ENCODE measurements at regions not wholly inside any gene's neighbourhood (a gene's known extent, or its start where the extent isn't known, plus 50 kb on each side); places are given as distances from the start of the nearest gene placed in this dataset.

GRCh38 chr3:154568064-154568463, 138.1 kb upstream of the GPR149 start:
- FAIRE-seq (no peak), DNase-seq (no peak)
- Histone ChIP-seq H3K4me3 (ENCODE audit: low read depth in 1 of 3, low read length in 3 of 3) (no peak overlapping the region), H3K27ac (ENCODE audit: low read depth in 1 of 3, low read length in 2 of 3) (no peak overlapping the region), H3K27me3 (ENCODE audit: control insufficient read depth in 3 of 3, insufficient read depth in 3 of 3, low read length in 3 of 3) (no peaks in the 10 kb centered on the region), H3K4me1 (ENCODE audit: control insufficient read depth in 3 of 3, insufficient read depth in 2 of 3, low read depth in 1 of 3, low read length in 2 of 3) (no peaks in the 10 kb centered on the region), H3K9me3 (ENCODE audit: control insufficient read depth in 2 of 2, insufficient read depth in 1 of 2, low read depth in 1 of 2, low read length in 1 of 2) (no peaks in the 10 kb centered on the region), H3K36me3 (ENCODE audit: control insufficient read depth in 3 of 3, insufficient read depth in 2 of 3, low read depth in 1 of 3, low read length in 3 of 3) (no peaks in the 10 kb centered on the region)
- 67 to 80% (median 74%) methylated on average over 3 of the region's 3 CpGs for WGBS, 3 donors

DNA sequence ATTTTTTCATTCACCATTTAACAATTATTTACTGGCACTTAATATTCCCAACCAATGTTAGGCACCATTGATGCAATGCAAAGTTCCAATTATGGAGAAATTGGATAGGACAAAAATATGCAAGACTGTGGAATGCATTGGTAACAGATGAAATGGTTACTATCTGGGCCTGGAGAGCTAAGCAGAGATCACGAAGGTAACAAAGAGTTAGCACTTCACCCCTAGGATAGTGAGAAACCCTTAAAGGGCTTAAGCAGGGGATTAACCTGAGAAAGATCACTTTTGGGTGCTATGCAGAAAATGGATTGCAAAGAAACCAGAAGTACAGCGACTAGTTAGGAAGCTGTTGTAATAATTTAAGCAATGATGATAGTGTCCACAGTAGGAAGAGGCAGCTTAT, 129.6 kb upstream of the GPR149 start:
- no peak for FAIRE-seq
- Histone ChIP-seq H3K27ac (ENCODE audit: low read depth in 1 of 3, low read length in 2 of 3) (no peak overlapping the region), H3K9me3 (ENCODE audit: control insufficient read depth in 2 of 2, insufficient read depth in 1 of 2, low read depth in 1 of 2, low read length in 1 of 2) (no peaks in the 10 kb centered on the region), H3K4me3 (ENCODE audit: low read depth in 1 of 3, low read length in 3 of 3) (no peak overlapping the region), H3K36me3 (ENCODE audit: control insufficient read depth in 3 of 3, insufficient read depth in 2 of 3, low read depth in 1 of 3, low read length in 3 of 3) (no peaks in the 10 kb centered on the region), H3K27me3 (ENCODE audit: control insufficient read depth in 3 of 3, insufficient read depth in 3 of 3, low read length in 3 of 3) (no peaks in the 10 kb centered on the region), H3K4me1 (ENCODE audit: control insufficient read depth in 3 of 3, insufficient read depth in 2 of 3, low read depth in 1 of 3, low read length in 2 of 3) (no peaks in the 10 kb centered on the region)
- DNase-seq, result no peak
- 62 to 72% (median 69%) methylated on average over 2 of the region's 2 CpGs for WGBS, 3 donors

- Histone ChIP-seq H3K4me3 (ENCODE audit: low read depth in 1 of 3, low read length in 3 of 3) (no peak overlapping the region), H3K9me3 (ENCODE audit: control insufficient read depth in 2 of 2, insufficient read depth in 1 of 2, low read depth in 1 of 2, low read length in 1 of 2) (no peaks in the 10 kb centered on the region), H3K27me3 (ENCODE audit: control insufficient read depth in 3 of 3, insufficient read depth in 3 of 3, low read length in 3 of 3) (no peaks in the 10 kb centered on the region), H3K4me1 (ENCODE audit: control insufficient read depth in 3 of 3, insufficient read depth in 2 of 3, low read depth in 1 of 3, low read length in 2 of 3) (no peaks in the 10 kb centered on the region), H3K36me3 (ENCODE audit: control insufficient read depth in 3 of 3, insufficient read depth in 2 of 3, low read depth in 1 of 3, low read length in 3 of 3) (no peaks in the 10 kb centered on the region), H3K27ac (ENCODE audit: low read depth in 1 of 3, low read length in 2 of 3) (no peak overlapping the region)
- FAIRE-seq (no peak), DNase-seq (no peak)
- 17 to 31% (median 25%) methylated on average over 1 of the region's 1 CpG for WGBS, 3 donors
These were observed 122.3 kb upstream of the GPR149 start for GRCh38 chr3:154552338-154552737.

DNA sequence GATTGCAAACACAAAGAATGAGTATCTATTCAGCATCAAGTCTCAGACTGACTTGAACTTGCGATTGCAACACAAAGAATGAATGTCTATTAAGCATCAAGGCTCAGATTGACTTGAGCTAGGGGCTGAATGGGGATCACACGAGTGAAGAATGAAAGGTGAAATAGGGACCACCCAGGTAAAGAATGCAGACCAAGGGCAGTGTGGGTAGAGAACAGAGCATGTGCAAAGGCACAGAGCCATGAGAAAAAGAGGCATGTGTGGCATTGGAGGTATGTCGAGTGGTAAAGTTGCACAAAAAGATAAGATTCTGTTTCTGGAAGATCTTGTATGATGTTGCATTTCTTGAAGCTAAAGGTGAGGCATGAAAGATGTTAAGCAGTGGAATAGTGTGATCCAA, 119.4 kb upstream of the GPR149 start:
- Histone ChIP-seq H3K4me1 (ENCODE audit: control insufficient read depth in 3 of 3, insufficient read depth in 2 of 3, low read depth in 1 of 3, low read length in 2 of 3) (no peaks in the 10 kb centered on the region), H3K4me3 (ENCODE audit: low read depth in 1 of 3, low read length in 3 of 3) (no peak overlapping the region)
- 62 to 68% (median 62%) methylated on average over 3 of the region's 3 CpGs for WGBS, 3 donors

DNA sequence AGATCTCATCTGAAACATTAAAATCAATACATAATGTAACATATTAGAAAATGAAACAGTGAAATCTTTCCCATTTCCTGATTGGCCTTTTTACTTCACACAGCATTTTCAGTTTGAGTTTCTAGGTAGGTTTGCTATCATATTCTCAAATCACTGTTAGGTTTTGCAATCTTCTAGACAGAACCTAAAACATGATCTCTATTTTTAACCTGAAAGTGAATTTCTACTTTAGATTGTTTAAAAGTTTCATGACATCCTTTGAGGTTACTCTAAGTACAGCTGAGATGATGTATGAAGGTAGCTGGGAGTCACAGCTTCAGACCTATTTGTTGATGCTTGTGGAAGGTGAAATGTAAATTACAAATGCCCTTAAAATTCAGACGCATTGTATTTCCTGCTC, 118.4 kb upstream of the GPR149 start:
- DNase-seq, result no peak
- no peak for FAIRE-seq
- no peaks in the 10 kb centered on the region for H3K9me3 ChIP-seq (ENCODE audit: control insufficient read depth in 2 of 2, insufficient read depth in 1 of 2, low read depth in 1 of 2, low read length in 1 of 2)
- no peak overlapping the region for H3K4me3 ChIP-seq (ENCODE audit: low read depth in 1 of 3, low read length in 3 of 3)
- H3K27ac ChIP-seq (ENCODE audit: low read depth in 1 of 3, low read length in 2 of 3), result no peak overlapping the region
- H3K4me1 ChIP-seq (ENCODE audit: control insufficient read depth in 3 of 3, insufficient read depth in 2 of 3, low read depth in 1 of 3, low read length in 2 of 3), result no peaks in the 10 kb centered on the region
- H3K36me3 ChIP-seq (ENCODE audit: control insufficient read depth in 3 of 3, insufficient read depth in 2 of 3, low read depth in 1 of 3, low read length in 3 of 3), result no peaks in the 10 kb centered on the region
- 71 to 78% (median 71%) methylated on average over 1 of the region's 1 CpG for WGBS, 3 donors
- H3K27me3 ChIP-seq (ENCODE audit: control insufficient read depth in 3 of 3, insufficient read depth in 3 of 3, low read length in 3 of 3), result no peaks in the 10 kb centered on the region

More for the DNA sequence above, 119.4 kb upstream of the GPR149 start:
- no peaks in the 10 kb centered on the region for H3K27me3 ChIP-seq (ENCODE audit: control insufficient read depth in 3 of 3, insufficient read depth in 3 of 3, low read length in 3 of 3)
- DNase-seq, result no peak
- no peaks in the 10 kb centered on the region for H3K36me3 ChIP-seq (ENCODE audit: control insufficient read depth in 3 of 3, insufficient read depth in 2 of 3, low read depth in 1 of 3, low read length in 3 of 3)
- no peak overlapping the region for H3K27ac ChIP-seq (ENCODE audit: low read depth in 1 of 3, low read length in 2 of 3)
- H3K9me3 ChIP-seq (ENCODE audit: control insufficient read depth in 2 of 2, insufficient read depth in 1 of 2, low read depth in 1 of 2, low read length in 1 of 2), result no peaks in the 10 kb centered on the region
- no peak for FAIRE-seq

- H3K9me3 ChIP-seq (ENCODE audit: control insufficient read depth in 2 of 2, insufficient read depth in 1 of 2, low read depth in 1 of 2, low read length in 1 of 2), result no peaks in the 10 kb centered on the region
- 67 to 74% (median 72%) methylated on average over 3 of the region's 3 CpGs for WGBS, 3 donors
- no peaks in the 10 kb centered on the region for H3K4me1 ChIP-seq (ENCODE audit: control insufficient read depth in 3 of 3, insufficient read depth in 2 of 3, low read depth in 1 of 3, low read length in 2 of 3)
- no peak overlapping the region for H3K4me3 ChIP-seq (ENCODE audit: low read depth in 1 of 3, low read length in 3 of 3)
- H3K27me3 ChIP-seq (ENCODE audit: control insufficient read depth in 3 of 3, insufficient read depth in 3 of 3, low read length in 3 of 3), result no peaks in the 10 kb centered on the region
- no peak overlapping the region for H3K27ac ChIP-seq (ENCODE audit: low read depth in 1 of 3, low read length in 2 of 3)
- FAIRE-seq, result no peak
- DNase-seq, result no peak
- no peaks in the 10 kb centered on the region for H3K36me3 ChIP-seq (ENCODE audit: control insufficient read depth in 3 of 3, insufficient read depth in 2 of 3, low read depth in 1 of 3, low read length in 3 of 3)
These were observed 112.8 kb upstream of the GPR149 start for GRCh38 chr3:154542837-154543236.

GRCh38 chr3:154540950-154541604, 111.1 kb upstream of the GPR149 start:
- Histone ChIP-seq H3K36me3 (ENCODE audit: control insufficient read depth in 3 of 3, insufficient read depth in 2 of 3, low read depth in 1 of 3, low read length in 3 of 3) (no peaks in the 10 kb centered on the region), H3K27ac (ENCODE audit: low read depth in 1 of 3, low read length in 2 of 3) (no peak overlapping the region), H3K27me3 (ENCODE audit: control insufficient read depth in 3 of 3, insufficient read depth in 3 of 3, low read length in 3 of 3) (no peaks in the 10 kb centered on the region), H3K4me1 (ENCODE audit: control insufficient read depth in 3 of 3, insufficient read depth in 2 of 3, low read depth in 1 of 3, low read length in 2 of 3) (no peaks in the 10 kb centered on the region), H3K4me3 (ENCODE audit: low read depth in 1 of 3, low read length in 3 of 3) (no peak overlapping the region), H3K9me3 (ENCODE audit: control insufficient read depth in 2 of 2, insufficient read depth in 1 of 2, low read depth in 1 of 2, low read length in 1 of 2) (no peaks in the 10 kb centered on the region)
- WGBS, 3 donors, result 66 to 86% (median 80%) methylated on average over 2 of the region's 2 CpGs
- no peak for FAIRE-seq
- no peak for DNase-seq

DNA sequence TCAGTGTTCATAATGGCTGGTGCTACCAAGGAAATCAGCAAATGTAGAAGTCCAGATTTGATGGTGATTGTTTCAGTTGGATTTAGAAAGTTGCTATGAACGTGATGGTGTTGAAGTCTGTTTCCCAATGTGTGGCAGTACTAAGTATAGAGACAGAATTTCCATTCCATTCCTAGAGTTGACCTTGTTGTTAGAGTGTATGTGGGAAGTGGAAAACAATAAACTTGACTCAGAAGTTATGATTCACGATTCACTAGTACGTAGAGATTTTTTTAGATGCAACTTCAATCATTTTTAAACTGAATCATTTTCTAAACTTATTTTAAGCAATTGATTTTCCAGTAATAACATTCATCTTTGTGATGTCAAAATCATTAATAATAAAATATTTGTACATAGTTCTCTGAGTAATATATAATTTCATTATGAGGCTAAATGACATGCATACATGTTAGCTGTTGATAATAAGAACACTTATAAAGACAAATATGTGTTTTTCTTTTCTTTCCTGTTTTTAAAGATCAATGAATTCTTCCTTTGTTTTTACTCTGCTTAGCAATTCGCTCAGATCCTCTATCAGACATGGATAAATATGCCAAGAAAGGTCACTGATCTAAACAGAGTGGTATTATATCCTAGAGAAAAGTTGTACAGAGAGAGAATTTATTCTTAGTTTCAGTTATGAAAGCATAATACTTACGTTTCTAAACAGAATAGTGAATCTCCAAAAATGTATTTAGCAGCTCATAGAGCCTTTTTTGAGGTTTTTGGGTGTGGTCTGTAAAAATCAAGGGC, 108.8 kb upstream of the GPR149 start:
- no peaks in the 10 kb centered on the region for H3K4me1 ChIP-seq (ENCODE audit: control insufficient read depth in 3 of 3, insufficient read depth in 2 of 3, low read depth in 1 of 3, low read length in 2 of 3)
- FAIRE-seq (no peak), DNase-seq (no peak)
- no peaks in the 10 kb centered on the region for H3K27me3 ChIP-seq (ENCODE audit: control insufficient read depth in 3 of 3, insufficient read depth in 3 of 3, low read length in 3 of 3)
- no peaks in the 10 kb centered on the region for H3K9me3 ChIP-seq (ENCODE audit: control insufficient read depth in 2 of 2, insufficient read depth in 1 of 2, low read depth in 1 of 2, low read length in 1 of 2)
- H3K27ac ChIP-seq (ENCODE audit: low read depth in 1 of 3, low read length in 2 of 3), result no peak overlapping the region
- no peak overlapping the region for H3K4me3 ChIP-seq (ENCODE audit: low read depth in 1 of 3, low read length in 3 of 3)
- 57 to 64% (median 59%) methylated on average over 5 of the region's 5 CpGs for WGBS, 3 donors
- no peaks in the 10 kb centered on the region for H3K36me3 ChIP-seq (ENCODE audit: control insufficient read depth in 3 of 3, insufficient read depth in 2 of 3, low read depth in 1 of 3, low read length in 3 of 3)

Data from small intestine (tissue), 7 donors.